DMS79 treated with DMSO at 0.1 percent for 48 hours (cell line): ENCODE measurements at regions not wholly inside any gene's neighbourhood (a gene's known extent, or its start where the extent isn't known, plus 50 kb on each side); places are given as distances from the start of the nearest gene placed in this dataset.
"Not testable (repeated sequence)": the region's sequence is repeated elsewhere in the genome, so short reads cannot be mapped to it uniquely, and the experiment has no call there.

Experiments used
- DNase-seq: peaks from one replicate; lab custom pipeline; 2025; lab: John Stamatoyannopoulos, UW

GRCh38 chr5:125045646-125046045 is 299.2 kb upstream of the ZNF608 start:
- DNase-seq = no peak

- DNase-seq = no peak
These were observed 300.4 kb upstream of the ZNF608 start for GRCh38 chr5:125046838-125047237.

GRCh38 chr5:125047871-125048270 is 301.4 kb upstream of the ZNF608 start:
- DNase-seq = no peak

- DNase-seq = no peak
These were observed 303.6 kb upstream of the ZNF608 start for GRCh38 chr5:125049721-125050702.

- DNase-seq = no peak
These were observed 304.5 kb upstream of the ZNF608 start for GRCh38 chr5:125050926-125051325.

- DNase-seq = no peak
These were observed 306.1 kb upstream of the ZNF608 start for GRCh38 chr5:125052584-125052983.

- no peak for DNase-seq
These were observed 306.7 kb upstream of the ZNF608 start for GRCh38 chr5:125053179-125053578.

GRCh38 chr5:125054146-125054545 is 307.7 kb upstream of the ZNF608 start:
- no peak for DNase-seq

GRCh38 chr5:125056671-125057485 is 310.4 kb upstream of the ZNF608 start:
- DNase-seq = no peak

GRCh38 chr5:125057912-125058826 is 311.7 kb upstream of the ZNF608 start:
- peak; percentile 16 for DNase-seq

- no peak for DNase-seq
These were observed 313.0 kb upstream of the ZNF608 start for GRCh38 chr5:125059255-125060002.

- DNase-seq = no peak
These were observed 315.3 kb upstream of the ZNF608 start for GRCh38 chr5:125061726-125062125.

GRCh38 chr5:125064621-125065438 is 318.4 kb upstream of the ZNF608 start:
- no peak for DNase-seq

- no peak for DNase-seq
These were observed 319.3 kb upstream of the ZNF608 start for GRCh38 chr5:125065741-125066140.

GRCh38 chr5:125070961-125071360 is 324.5 kb upstream of the ZNF608 start:
- no peak for DNase-seq

GRCh38 chr5:125073090-125073489 is 326.7 kb upstream of the ZNF608 start:
- no peak for DNase-seq

GRCh38 chr5:125075567-125075966 is 329.1 kb upstream of the ZNF608 start:
- DNase-seq = no peak

- DNase-seq = not testable (repeated sequence)
These were observed 332.6 kb upstream of the ZNF608 start for GRCh38 chr5:125079028-125079427.

GRCh38 chr5:125081101-125081500 is 334.7 kb upstream of the ZNF608 start:
- no peak for DNase-seq

GRCh38 chr5:125083981-125084380 is 337.5 kb upstream of the ZNF608 start:
- no peak for DNase-seq
